ENCODE measurements at regions not wholly inside any gene's neighbourhood (a gene's known extent, or its start where the extent isn't known, plus 50 kb on each side); places are given as distances from the start of the nearest gene placed in this dataset.
"Not testable (repeated sequence)": the region's sequence is repeated elsewhere in the genome, so short reads cannot be mapped to it uniquely, and the experiment has no call there.

DNA sequence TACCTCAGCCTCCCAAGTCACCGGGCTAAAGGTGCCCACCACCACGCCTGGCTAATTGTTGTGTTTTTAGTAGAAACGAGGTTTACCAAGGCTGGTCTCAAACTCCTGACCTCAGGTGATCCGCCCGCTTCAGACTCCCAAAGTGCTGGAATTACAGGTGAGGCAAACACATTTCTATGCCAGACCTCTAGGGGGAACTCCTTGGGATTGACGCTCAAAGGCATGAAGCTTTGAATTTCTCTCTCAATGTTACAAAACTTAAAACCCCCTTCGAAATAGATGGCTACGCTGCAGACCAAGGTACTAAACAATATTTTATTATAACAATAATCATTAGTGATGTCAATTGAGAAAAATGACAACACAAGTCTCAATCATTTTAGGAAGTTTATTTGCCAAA, 330.0 kb downstream of the SETD4 start:
- Histone ChIP-seq H3K27ac (ENCODE audit: low read length) (no peak overlapping the region), H3K4me3 (ENCODE audit: low read depth in 1 of 2, low read length in 2 of 2) (no peak overlapping the region), H3K4me1 (ENCODE audit: control insufficient read depth in 1 of 2, insufficient read depth in 2 of 2, low read length in 2 of 2) (no peaks in the 10 kb centered on the region), H3K36me3 (ENCODE audit: control insufficient read depth in 1 of 2, insufficient read depth in 2 of 2, low read length in 2 of 2) (no peaks in the 10 kb centered on the region), H3K27me3 (ENCODE audit: low read depth, low read length) (no peaks in the 10 kb centered on the region), H3K9me3 (ENCODE audit: control insufficient read depth in 1 of 2, low read length in 2 of 2) (no peaks in the 10 kb centered on the region)

- H3K27me3 ChIP-seq (ENCODE audit: low read depth, low read length) = no peaks in the 10 kb centered on the region
- H3K27ac ChIP-seq (ENCODE audit: low read length) = no peak overlapping the region
These were observed 332.5 kb downstream of the SETD4 start for GRCh38 chr21:35727830-35728229.

GRCh38 chr21:35724156-35724555, 336.2 kb downstream of the SETD4 start:
- Histone ChIP-seq H3K36me3 (ENCODE audit: control insufficient read depth in 1 of 2, insufficient read depth in 2 of 2, low read length in 2 of 2) (no peaks in the 10 kb centered on the region), H3K4me3 (ENCODE audit: low read depth in 1 of 2, low read length in 2 of 2) (no peak overlapping the region), H3K9me3 (ENCODE audit: control insufficient read depth in 1 of 2, low read length in 2 of 2) (no peaks in the 10 kb centered on the region), H3K27ac (ENCODE audit: low read length) (no peak overlapping the region), H3K4me1 (ENCODE audit: control insufficient read depth in 1 of 2, insufficient read depth in 2 of 2, low read length in 2 of 2) (no peaks in the 10 kb centered on the region), H3K27me3 (ENCODE audit: low read depth, low read length) (no peaks in the 10 kb centered on the region)

More at GRCh38 chr21:35727830-35728229, 332.5 kb downstream of the SETD4 start:
- Histone ChIP-seq H3K4me3 (ENCODE audit: low read depth in 1 of 2, low read length in 2 of 2) (no peak overlapping the region), H3K9me3 (ENCODE audit: control insufficient read depth in 1 of 2, low read length in 2 of 2) (no peaks in the 10 kb centered on the region), H3K4me1 (ENCODE audit: control insufficient read depth in 1 of 2, insufficient read depth in 2 of 2, low read length in 2 of 2) (no peaks in the 10 kb centered on the region), H3K36me3 (ENCODE audit: control insufficient read depth in 1 of 2, insufficient read depth in 2 of 2, low read length in 2 of 2) (no peaks in the 10 kb centered on the region)

GRCh38 chr21:35721701-35722100, 338.6 kb downstream of the SETD4 start:
- Histone ChIP-seq H3K9me3 (ENCODE audit: control insufficient read depth in 1 of 2, low read length in 2 of 2) (no peaks in the 10 kb centered on the region), H3K36me3 (ENCODE audit: control insufficient read depth in 1 of 2, insufficient read depth in 2 of 2, low read length in 2 of 2) (no peaks in the 10 kb centered on the region), H3K27ac (ENCODE audit: low read length) (no peak overlapping the region), H3K4me1 (ENCODE audit: control insufficient read depth in 1 of 2, insufficient read depth in 2 of 2, low read length in 2 of 2) (no peaks in the 10 kb centered on the region), H3K27me3 (ENCODE audit: low read depth, low read length) (no peaks in the 10 kb centered on the region), H3K4me3 (ENCODE audit: low read depth in 1 of 2, low read length in 2 of 2) (peak overlapping the region in 1 of 2 donors; percentile 43)

GRCh38 chr21:35720208-35720731, 340.1 kb downstream of the SETD4 start:
- Histone ChIP-seq H3K9me3 (ENCODE audit: control insufficient read depth in 1 of 2, low read length in 2 of 2) (no peaks in the 10 kb centered on the region), H3K27ac (ENCODE audit: low read length) (peak overlapping the region; percentile 61), H3K4me1 (ENCODE audit: control insufficient read depth in 1 of 2, insufficient read depth in 2 of 2, low read length in 2 of 2) (no peaks in the 10 kb centered on the region), H3K27me3 (ENCODE audit: low read depth, low read length) (no peaks in the 10 kb centered on the region), H3K36me3 (ENCODE audit: control insufficient read depth in 1 of 2, insufficient read depth in 2 of 2, low read length in 2 of 2) (no peaks in the 10 kb centered on the region), H3K4me3 (ENCODE audit: low read depth in 1 of 2, low read length in 2 of 2) (peak overlapping the region in 1 of 2 donors; percentile 43)

- H3K9me3 ChIP-seq (ENCODE audit: control insufficient read depth in 1 of 2, low read length in 2 of 2) = no peaks in the 10 kb centered on the region
- no peaks in the 10 kb centered on the region for H3K36me3 ChIP-seq (ENCODE audit: control insufficient read depth in 1 of 2, insufficient read depth in 2 of 2, low read length in 2 of 2)
- H3K4me3 ChIP-seq (ENCODE audit: low read depth in 1 of 2, low read length in 2 of 2) = peak overlapping the region in 1 of 2 donors; percentile 43
- H3K27me3 ChIP-seq (ENCODE audit: low read depth, low read length) = no peaks in the 10 kb centered on the region
- no peaks in the 10 kb centered on the region for H3K4me1 ChIP-seq (ENCODE audit: control insufficient read depth in 1 of 2, insufficient read depth in 2 of 2, low read length in 2 of 2)
- H3K27ac ChIP-seq (ENCODE audit: low read length) = peak overlapping the region; percentile 61
These were observed 341.2 kb downstream of the SETD4 start for GRCh38 chr21:35719080-35719479.

GRCh38 chr21:35716876-35717565, 343.3 kb downstream of the SETD4 start:
- Histone ChIP-seq H3K4me1 (ENCODE audit: control insufficient read depth in 1 of 2, insufficient read depth in 2 of 2, low read length in 2 of 2) (no peaks in the 10 kb centered on the region), H3K27ac (ENCODE audit: low read length) (peak overlapping the region; percentile 28), H3K27me3 (ENCODE audit: low read depth, low read length) (peaks cover 5% of the 10 kb centered on the region), H3K4me3 (ENCODE audit: low read depth in 1 of 2, low read length in 2 of 2) (no peak overlapping the region), H3K36me3 (ENCODE audit: control insufficient read depth in 1 of 2, insufficient read depth in 2 of 2, low read length in 2 of 2) (no peaks in the 10 kb centered on the region), H3K9me3 (ENCODE audit: control insufficient read depth in 1 of 2, low read length in 2 of 2) (no peaks in the 10 kb centered on the region)

GRCh38 chr21:35713914-35714313, 346.4 kb downstream of the SETD4 start:
- no peaks in the 10 kb centered on the region for H3K4me1 ChIP-seq (ENCODE audit: control insufficient read depth in 1 of 2, insufficient read depth in 2 of 2, low read length in 2 of 2)
- H3K27me3 ChIP-seq (ENCODE audit: low read depth, low read length) = peaks cover 5% of the 10 kb centered on the region
- H3K4me3 ChIP-seq (ENCODE audit: low read depth in 1 of 2, low read length in 2 of 2) = no peak overlapping the region
- no peaks in the 10 kb centered on the region for H3K9me3 ChIP-seq (ENCODE audit: control insufficient read depth in 1 of 2, low read length in 2 of 2)
- H3K36me3 ChIP-seq (ENCODE audit: control insufficient read depth in 1 of 2, insufficient read depth in 2 of 2, low read length in 2 of 2) = no peaks in the 10 kb centered on the region
- H3K27ac ChIP-seq (ENCODE audit: low read length) = no peak overlapping the region

DNA sequence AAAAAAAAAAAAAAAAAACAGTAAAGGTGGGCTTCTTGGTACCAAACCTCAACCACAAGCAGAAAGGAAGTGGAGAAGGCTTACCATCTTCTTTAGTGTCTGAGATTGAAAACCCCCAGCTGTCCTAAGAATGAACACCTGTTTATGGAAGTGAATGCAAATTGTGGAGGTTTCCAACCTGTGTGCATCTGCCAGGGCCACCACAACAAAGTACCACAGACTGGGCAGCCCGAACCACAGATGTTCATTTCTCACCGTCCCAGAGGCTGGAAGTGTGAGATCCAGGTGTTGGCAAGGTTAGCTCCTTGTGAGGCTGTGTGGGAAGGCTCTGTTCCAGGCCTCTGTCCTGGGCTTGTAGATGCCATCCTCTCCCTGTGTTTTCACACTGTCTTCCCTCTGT, 348.7 kb downstream of the SETD4 start:
- H3K4me1 ChIP-seq (ENCODE audit: control insufficient read depth in 1 of 2, insufficient read depth in 2 of 2, low read length in 2 of 2) = no peaks in the 10 kb centered on the region
- no peaks in the 10 kb centered on the region for H3K36me3 ChIP-seq (ENCODE audit: control insufficient read depth in 1 of 2, insufficient read depth in 2 of 2, low read length in 2 of 2)
- no peak overlapping the region for H3K4me3 ChIP-seq (ENCODE audit: low read depth in 1 of 2, low read length in 2 of 2)
- peaks cover 5% of the 10 kb centered on the region for H3K27me3 ChIP-seq (ENCODE audit: low read depth, low read length)
- H3K9me3 ChIP-seq (ENCODE audit: control insufficient read depth in 1 of 2, low read length in 2 of 2) = no peaks in the 10 kb centered on the region
- no peak overlapping the region for H3K27ac ChIP-seq (ENCODE audit: low read length)

- Histone ChIP-seq H3K4me3 (ENCODE audit: low read depth in 1 of 2, low read length in 2 of 2) (no peak overlapping the region), H3K36me3 (ENCODE audit: control insufficient read depth in 1 of 2, insufficient read depth in 2 of 2, low read length in 2 of 2) (no peaks in the 10 kb centered on the region), H3K27me3 (ENCODE audit: low read depth, low read length) (peaks cover 5% of the 10 kb centered on the region), H3K4me1 (ENCODE audit: control insufficient read depth in 1 of 2, insufficient read depth in 2 of 2, low read length in 2 of 2) (no peaks in the 10 kb centered on the region), H3K27ac (ENCODE audit: low read length) (no peak overlapping the region), H3K9me3 (ENCODE audit: control insufficient read depth in 1 of 2, low read length in 2 of 2) (no peaks in the 10 kb centered on the region)
These were observed 349.1 kb downstream of the SETD4 start for GRCh38 chr21:35711213-35711612.

GRCh38 chr21:35709990-35710389, 350.3 kb downstream of the SETD4 start:
- not testable (repeated sequence) for H3K4me3 ChIP-seq (ENCODE audit: low read depth in 1 of 2, low read length in 2 of 2); H3K36me3 ChIP-seq (ENCODE audit: control insufficient read depth in 1 of 2, insufficient read depth in 2 of 2, low read length in 2 of 2); H3K4me1 ChIP-seq (ENCODE audit: control insufficient read depth in 1 of 2, insufficient read depth in 2 of 2, low read length in 2 of 2); H3K27me3 ChIP-seq (ENCODE audit: low read depth, low read length); H3K27ac ChIP-seq (ENCODE audit: low read length); H3K9me3 ChIP-seq (ENCODE audit: control insufficient read depth in 1 of 2, low read length in 2 of 2)

DNA sequence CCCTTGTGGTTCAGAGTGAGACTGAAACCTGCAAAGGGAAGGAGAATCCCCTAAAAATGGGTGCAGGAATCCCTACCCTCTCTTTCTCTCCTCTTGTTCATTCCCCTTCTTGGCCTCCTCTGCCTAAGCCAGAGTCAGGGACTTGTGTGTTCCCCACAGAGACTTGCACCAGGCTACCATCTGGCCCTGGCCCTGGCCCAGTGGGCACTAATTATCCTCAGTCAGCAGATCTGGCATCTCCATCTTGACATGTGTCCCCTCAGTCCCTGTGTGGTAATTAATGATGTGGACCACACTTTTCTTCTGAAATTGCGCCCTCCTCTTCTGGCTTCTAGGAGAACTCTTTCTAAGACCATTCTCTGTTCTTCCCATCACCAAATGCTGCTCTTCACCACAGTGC, 354.4 kb downstream of the SETD4 start:
- Histone ChIP-seq H3K27me3 (ENCODE audit: low read depth, low read length) (no peaks in the 10 kb centered on the region), H3K4me1 (ENCODE audit: control insufficient read depth in 1 of 2, insufficient read depth in 2 of 2, low read length in 2 of 2) (no peaks in the 10 kb centered on the region), H3K36me3 (ENCODE audit: control insufficient read depth in 1 of 2, insufficient read depth in 2 of 2, low read length in 2 of 2) (no peaks in the 10 kb centered on the region)

More for the DNA sequence above, 354.4 kb downstream of the SETD4 start:
- H3K9me3 ChIP-seq (ENCODE audit: control insufficient read depth in 1 of 2, low read length in 2 of 2) = no peaks in the 10 kb centered on the region
- no peak overlapping the region for H3K4me3 ChIP-seq (ENCODE audit: low read depth in 1 of 2, low read length in 2 of 2)
- no peak overlapping the region for H3K27ac ChIP-seq (ENCODE audit: low read length)
